GM18873 (cell line): ENCODE measurements at regions not wholly inside any gene's neighbourhood (a gene's known extent, or its start where the extent isn't known, plus 50 kb on each side); places are given as distances from the start of the nearest gene placed in this dataset.
"Not testable (repeated sequence)": the region's sequence is repeated elsewhere in the genome, so short reads cannot be mapped to it uniquely, and the experiment has no call there.

ENCODE experiments used
- ATAC-seq: cut with Tn5 transposase; IDR thresholded peaks from one replicate; pipeline ENCODE4 v1.9.1; 2021; ENCODE audit warnings: mild to moderate bottlenecking, moderate library complexity, moderate number of reproducible peaks; ENCODE audit not compliant: unreplicated experiment, low FRiP score

GRCh38 chr6:93183531-93183972 lies 235.8 kb downstream of the EPHA7 start:
- ATAC-seq: no peak

GRCh38 chr6:93182938-93183479 lies 236.3 kb downstream of the EPHA7 start:
- no peak for ATAC-seq

GRCh38 chr6:93177918-93178317 lies 241.4 kb downstream of the EPHA7 start:
- ATAC-seq: no peak

- no peak for ATAC-seq
Observed at GRCh38 chr6:93177438-93177837, 241.9 kb downstream of the EPHA7 start.

- ATAC-seq: no peak
Observed at GRCh38 chr6:93176070-93176469, 243.3 kb downstream of the EPHA7 start.

GRCh38 chr6:93173573-93173972 lies 245.8 kb downstream of the EPHA7 start:
- not testable (repeated sequence) for ATAC-seq

GRCh38 chr6:93165850-93166430 lies 253.4 kb downstream of the EPHA7 start:
- ATAC-seq: no peak

- no peak for ATAC-seq
Observed at GRCh38 chr6:93164781-93165180, 254.6 kb downstream of the EPHA7 start.

GRCh38 chr6:93163146-93163545 lies 256.2 kb downstream of the EPHA7 start:
- ATAC-seq: no peak

- peak; percentile 71 for ATAC-seq
Observed at GRCh38 chr6:93139408-93140081, 279.8 kb downstream of the EPHA7 start.

- no peak for ATAC-seq
Observed at GRCh38 chr6:93136111-93136510, 283.2 kb downstream of the EPHA7 start.

- no peak for ATAC-seq
Observed at GRCh38 chr6:93124006-93124632, 295.2 kb downstream of the EPHA7 start.

- no peak for ATAC-seq
Observed at GRCh38 chr6:93123585-93123984, 295.8 kb downstream of the EPHA7 start.

- no peak for ATAC-seq
Observed at GRCh38 chr6:93120154-93120742, 299.1 kb downstream of the EPHA7 start.

GRCh38 chr6:93105907-93106306 lies 313.5 kb downstream of the EPHA7 start:
- ATAC-seq: no peak

- no peak for ATAC-seq
Observed at GRCh38 chr6:93105017-93105416, 314.3 kb downstream of the EPHA7 start.

- ATAC-seq: no peak
Observed at GRCh38 chr6:93104195-93104817, 315.1 kb downstream of the EPHA7 start.

- ATAC-seq: no peak
Observed at GRCh38 chr6:93088621-93089501, 330.5 kb downstream of the EPHA7 start.

- ATAC-seq: no peak
Observed at GRCh38 chr6:93087606-93088005, 331.8 kb downstream of the EPHA7 start.

GRCh38 chr6:93086351-93086750 lies 333.0 kb downstream of the EPHA7 start:
- ATAC-seq: no peak
